DMS 273 (cell line): ENCODE measurements at regions not wholly inside any gene's neighbourhood (a gene's known extent, or its start where the extent isn't known, plus 50 kb on each side); places are given as distances from the start of the nearest gene placed in this dataset.
"Not testable (repeated sequence)": the region's sequence is repeated elsewhere in the genome, so short reads cannot be mapped to it uniquely, and the experiment has no call there.

Experiments used
- DNase-seq: peaks from one replicate; lab custom pipeline; 2025; ENCODE audit not compliant: unreplicated experiment; lab: John Stamatoyannopoulos, UW

GRCh38 chr12:23236066-23236780 is 611.3 kb downstream of the ETNK1 start:
- DNase-seq: no peak

GRCh38 chr12:23236811-23237210 is 611.8 kb downstream of the ETNK1 start:
- DNase-seq: no peak

DNA sequence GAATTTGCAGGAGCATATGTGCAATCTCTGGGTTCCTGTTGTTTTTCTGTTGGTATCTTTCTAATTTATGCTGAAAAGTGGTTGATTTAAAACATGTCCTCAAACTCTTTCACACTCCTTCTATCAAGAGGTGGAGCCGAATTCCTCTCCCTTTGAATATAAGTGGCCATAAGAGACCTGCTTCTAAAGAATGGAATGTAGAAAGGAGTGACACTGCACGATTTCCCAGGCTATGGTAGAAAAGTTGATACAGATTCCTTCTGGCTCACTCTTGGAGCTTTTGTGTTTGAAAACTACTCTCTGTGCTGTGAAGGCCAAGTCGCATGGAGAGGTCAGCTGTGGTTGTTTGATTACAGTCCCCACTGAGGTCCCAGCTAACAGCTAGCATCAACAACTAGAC is 613.2 kb downstream of the ETNK1 start:
- DNase-seq: no peak

GRCh38 chr12:23238957-23239356 is 614.0 kb downstream of the ETNK1 start:
- no peak for DNase-seq

DNA sequence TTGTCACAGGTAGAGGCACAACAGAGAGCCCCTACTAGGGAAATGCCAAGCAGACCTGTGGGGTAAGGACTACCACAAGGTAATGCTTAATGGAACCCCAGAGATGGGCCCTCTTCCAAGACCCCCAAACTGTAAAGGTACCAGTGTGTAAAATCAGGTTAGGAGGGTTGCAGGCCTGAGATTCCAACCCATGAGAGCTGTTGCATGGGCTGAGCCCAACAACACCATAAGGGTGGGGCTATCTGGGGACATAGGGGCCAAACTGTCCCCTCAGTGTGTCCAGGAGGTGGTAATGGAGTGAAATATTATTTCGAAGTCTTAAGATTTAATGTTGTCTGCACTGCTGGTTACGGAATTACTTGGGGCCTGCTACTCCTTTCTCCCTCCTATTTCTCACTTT is 620.2 kb downstream of the ETNK1 start:
- DNase-seq: no peak

DNA sequence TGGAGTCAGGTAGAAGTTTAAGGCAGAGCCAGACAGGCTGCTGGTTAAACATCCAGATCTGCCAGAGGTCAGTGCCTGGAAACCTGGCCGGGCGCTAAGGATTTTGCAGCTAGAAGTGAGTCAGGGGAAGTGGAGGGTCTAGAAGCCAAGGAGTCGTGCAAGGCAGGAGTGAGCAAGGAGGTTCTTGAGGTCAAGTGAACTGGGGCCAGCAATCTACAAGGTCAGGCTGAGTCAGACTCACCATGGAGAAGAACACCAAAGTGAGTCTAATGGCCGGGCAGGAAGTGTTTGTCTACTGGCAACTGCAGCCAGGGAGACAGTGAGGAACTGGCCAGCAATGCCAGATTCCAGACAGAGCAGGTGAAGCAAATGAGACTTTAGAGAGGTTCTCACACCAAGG is 628.2 kb downstream of the ETNK1 start:
- DNase-seq: no peak

DNA sequence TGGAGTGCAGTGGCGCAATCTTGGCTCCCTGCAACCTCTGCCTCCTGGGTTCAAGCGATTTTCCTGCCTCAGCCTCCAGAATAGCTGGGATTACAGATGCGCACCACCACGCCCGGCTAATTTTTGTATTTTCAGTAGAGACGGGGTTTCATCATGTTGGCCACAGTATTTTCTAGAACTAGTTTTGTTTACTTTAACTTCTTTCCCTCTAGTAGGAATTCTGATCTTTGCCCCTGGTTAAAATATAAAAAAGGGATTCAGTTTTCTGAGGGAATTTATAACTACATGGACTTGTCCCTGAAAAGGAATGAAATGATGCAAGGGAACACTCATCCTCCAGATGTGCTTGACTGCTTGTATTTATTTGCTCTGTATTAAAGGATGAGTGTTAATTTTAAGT is 628.9 kb downstream of the ETNK1 start:
- not testable (repeated sequence) for DNase-seq

DNA sequence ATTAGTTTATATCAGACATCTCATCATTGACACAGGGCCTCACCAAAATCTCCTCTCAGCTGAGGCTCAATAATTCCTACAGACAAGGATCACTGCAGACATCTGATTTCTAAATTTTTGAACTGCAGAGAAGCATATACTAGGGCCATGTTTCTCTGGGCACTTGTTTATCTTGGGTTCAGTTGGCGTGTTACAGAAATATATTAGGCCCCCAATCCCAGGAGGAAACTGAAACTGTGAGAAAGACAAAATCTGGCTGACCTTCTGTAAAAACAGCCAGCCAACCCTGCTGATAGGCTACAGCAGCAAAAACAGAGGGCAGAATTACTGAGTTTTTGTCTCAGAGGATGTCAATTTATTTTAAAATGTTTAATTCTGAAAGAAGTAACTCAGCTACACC is 634.6 kb downstream of the ETNK1 start:
- no peak for DNase-seq

DNA sequence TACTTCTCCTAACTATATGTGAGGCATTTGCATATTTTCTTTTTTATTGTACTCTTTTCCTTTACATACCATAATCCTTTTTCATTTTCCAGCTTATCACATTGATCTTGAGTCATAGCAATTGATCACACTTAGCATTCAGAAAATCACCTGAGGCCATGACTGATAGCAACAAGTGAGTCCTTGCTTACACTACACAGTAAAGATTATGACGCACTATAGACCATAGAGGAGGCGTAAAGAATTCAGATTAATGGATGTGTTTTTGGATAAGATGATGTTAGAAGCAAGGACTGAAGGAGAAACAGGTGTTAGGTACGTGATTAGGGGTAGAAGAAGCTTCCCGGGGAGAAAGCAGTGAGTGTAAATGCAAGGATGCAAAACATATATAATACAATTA is 637.7 kb downstream of the ETNK1 start:
- DNase-seq: no peak

- DNase-seq: no peak
Measured at GRCh38 chr12:23277831-23278230, 652.9 kb downstream of the ETNK1 start.

GRCh38 chr12:23281295-23281694 is 656.3 kb downstream of the ETNK1 start:
- no peak for DNase-seq

DNA sequence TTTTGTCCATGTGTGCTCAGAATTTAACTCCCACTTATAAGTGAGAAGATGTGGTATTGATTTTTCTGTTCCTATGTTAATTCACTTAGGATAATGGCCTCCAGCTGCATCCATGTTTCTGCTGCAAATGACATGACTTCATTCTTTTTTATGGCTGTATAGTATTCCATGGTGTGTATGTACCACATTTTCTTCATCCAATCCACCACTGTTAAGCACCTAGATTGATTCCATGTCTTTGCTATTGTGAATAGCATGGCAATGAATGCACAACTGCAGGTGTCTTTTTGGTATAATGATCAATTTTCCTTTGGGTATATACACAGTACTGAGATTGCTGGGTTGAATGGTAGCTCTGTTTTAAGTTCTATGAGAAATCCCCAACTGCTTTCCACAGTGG is 657.7 kb downstream of the ETNK1 start:
- no peak for DNase-seq

- DNase-seq: not testable (repeated sequence)
Measured at GRCh38 chr12:23285764-23286530, 661.0 kb downstream of the ETNK1 start.

DNA sequence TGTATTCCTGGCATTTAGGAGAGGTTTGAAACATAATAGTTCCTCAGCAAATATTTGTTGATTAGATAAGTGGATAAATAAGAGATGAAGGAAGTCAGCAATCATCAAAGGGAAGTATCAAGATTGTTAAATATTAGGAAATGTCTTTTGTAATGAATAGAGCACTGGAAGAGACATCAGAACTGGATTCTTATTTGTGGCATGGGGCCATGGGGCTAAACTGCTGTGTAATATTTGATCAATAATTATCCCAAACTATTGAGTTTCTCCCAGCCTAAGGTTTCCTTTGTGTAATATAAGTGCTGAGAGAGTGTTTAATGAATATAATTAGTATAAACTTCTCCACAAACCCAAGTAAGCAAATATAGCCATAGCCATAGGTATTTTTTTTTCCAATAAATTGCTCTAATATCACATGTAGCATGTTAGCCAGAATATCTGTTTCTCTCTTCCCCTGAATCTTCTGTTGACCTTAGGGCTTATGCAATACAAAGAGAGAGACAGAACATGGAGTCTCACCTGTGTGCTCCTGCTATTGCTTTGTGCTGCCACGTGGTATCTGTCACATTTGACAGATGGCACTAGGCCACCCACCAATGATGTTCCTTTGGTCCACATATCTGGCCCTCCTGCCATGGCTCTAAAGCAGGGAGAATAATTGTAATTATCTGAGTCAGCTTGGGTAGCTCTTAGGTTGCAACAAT is 658.7 kb downstream of the SOX5 start:
- DNase-seq: peak; percentile 1

- no peak for DNase-seq
Measured at GRCh38 chr12:23303220-23303619, 646.2 kb downstream of the SOX5 start.

- DNase-seq: no peak
Measured at GRCh38 chr12:23303821-23304220, 645.6 kb downstream of the SOX5 start.

DNA sequence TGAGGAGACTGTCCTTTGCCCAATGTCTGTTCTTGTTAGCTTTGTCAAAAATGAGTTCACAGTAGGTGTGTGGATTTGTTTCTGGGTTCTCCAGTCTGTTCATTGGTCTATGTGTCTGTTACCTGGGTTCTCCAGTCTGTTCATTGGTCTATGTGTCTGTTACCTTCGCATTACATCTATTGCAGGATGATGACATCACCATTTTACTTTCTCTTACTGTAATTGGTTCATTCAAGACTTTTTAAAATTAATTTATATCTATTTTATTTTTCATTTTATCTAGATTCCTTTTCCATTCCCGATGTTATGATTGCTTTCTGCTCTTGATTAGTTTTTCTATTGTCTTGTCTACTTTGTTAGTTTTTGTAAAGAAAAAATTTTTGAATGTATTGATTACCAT is 615.5 kb downstream of the SOX5 start:
- no peak for DNase-seq

GRCh38 chr12:23335593-23335992 is 613.9 kb downstream of the SOX5 start:
- no peak for DNase-seq

GRCh38 chr12:23337213-23337612 is 612.3 kb downstream of the SOX5 start:
- DNase-seq: no peak

DNA sequence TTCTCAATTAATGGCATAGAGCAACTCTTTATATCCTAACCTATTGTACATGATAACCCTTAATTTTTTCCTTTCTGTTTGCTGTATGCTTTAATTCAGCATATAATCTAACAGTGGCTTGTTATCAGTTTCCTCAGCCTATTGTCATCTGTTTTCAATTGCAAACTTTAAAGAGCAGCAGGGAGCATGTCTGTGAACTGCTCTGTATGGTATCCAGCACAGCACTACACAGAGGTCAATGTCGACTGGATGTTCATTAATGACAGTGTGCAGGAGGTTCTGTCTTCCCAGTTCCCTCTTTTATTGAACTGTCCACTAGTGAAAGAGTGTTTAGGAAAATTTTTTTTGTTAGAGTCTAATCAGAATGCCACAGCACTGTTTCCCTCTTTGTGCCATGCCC is 609.1 kb downstream of the SOX5 start:
- no peak for DNase-seq

- DNase-seq: no peak
Measured at GRCh38 chr12:23342407-23342806, 607.1 kb downstream of the SOX5 start.

DNA sequence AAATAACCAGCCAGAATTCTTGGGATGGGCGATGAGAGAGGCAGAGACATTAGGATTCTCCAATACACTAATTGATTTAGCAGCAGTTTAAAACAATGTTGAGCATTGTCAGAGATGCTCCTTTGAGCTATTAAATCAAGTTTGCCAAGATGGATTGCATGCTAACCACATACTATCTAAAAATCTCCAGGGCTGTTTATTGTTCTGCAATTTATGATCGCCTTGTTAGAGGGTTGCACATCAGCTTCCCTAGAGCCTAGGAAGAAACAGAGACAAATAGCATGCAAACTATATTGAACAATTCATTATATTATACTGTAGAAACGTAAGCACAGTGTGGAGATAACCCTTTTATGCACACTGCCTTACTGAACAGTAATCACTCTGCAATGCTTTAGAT is 599.9 kb downstream of the SOX5 start:
- no peak for DNase-seq
